Myocyte (in vitro differentiated cells): ENCODE measurements at regions not wholly inside any gene's neighbourhood (a gene's known extent, or its start where the extent isn't known, plus 50 kb on each side); places are given as distances from the start of the nearest gene placed in this dataset.

Source experiments
- DNase-seq: peaks from one replicate; pipeline ENCODE4 v3.0.0-alpha.2; 2012; ENCODE audit warnings: low read depth

DNA sequence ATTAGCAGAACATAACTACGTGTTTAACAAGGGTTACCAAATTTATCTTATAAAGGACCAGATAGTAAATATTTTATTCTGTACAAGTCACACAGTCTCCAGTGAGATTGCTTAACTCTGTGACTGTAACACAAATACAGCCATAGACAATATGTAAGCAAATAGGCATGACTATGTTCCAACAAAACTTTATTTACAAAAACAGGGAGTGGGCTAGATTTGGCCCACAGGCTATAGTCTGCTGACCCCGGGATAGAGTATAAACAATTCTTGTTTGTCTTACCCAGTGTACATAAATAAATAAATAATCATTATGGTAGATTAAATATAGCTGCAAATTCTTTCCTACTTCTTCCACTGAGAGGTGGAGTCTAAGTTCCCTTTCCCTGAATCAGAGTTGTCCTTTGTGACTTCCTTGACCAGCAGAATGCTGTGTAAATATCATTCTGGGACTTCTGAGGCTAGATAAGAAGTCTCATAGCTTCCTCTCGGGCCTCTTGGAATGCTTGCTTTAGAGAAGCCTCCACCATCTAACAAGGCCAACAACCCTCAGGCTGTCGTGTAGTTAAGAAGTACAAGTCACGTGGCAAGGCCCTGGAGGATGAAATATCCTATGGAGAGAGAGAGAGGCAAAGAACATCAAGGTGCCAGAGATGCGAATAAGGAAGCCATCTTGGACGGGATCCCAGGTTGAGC, 59.1 kb upstream of the TMEM244 start:
- no peak for DNase-seq

DNA sequence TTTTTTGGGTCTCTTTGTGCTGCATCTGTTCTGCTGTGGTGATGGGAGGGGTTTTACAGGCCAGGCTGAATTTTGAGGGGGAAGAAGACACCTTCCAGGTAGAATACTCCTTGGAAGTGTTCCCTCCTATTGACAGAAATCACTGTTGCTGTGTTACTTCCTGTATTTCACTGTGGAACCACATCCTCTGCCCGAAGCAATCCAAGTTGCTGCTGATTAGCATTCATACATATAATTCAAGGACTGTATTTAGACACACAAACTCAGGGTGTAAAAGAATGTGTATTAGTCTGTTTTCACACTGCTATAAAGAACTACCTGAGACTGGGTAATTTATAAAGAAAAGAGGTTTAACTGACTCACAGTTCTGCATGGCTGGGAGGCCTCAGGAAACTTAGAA, 50.6 kb upstream of the TMEM244 start:
- DNase-seq: no peak
